Frontal cortex (tissue), 3 donors: ENCODE measurements at regions not wholly inside any gene's neighbourhood (a gene's known extent, or its start where the extent isn't known, plus 50 kb on each side); places are given as distances from the start of the nearest gene placed in this dataset.

Experiments
- DNase-seq, 2 donors: peaks; one replicate each; pipeline ENCODE4 v3.0.0; 2012; ENCODE audit warnings: low spot score in 2 of 2
- FAIRE-seq: peaks from 2 replicates; lab custom pipeline; 2012; peaks lifted over from hg19 to GRCh38; lab: Jason Lieb, UNC
- donor health status: control.
- donor health status: control.
- donor health status: control.

GRCh38 chr1:82268826-82269225 lies 468.1 kb downstream of the ADGRL2 start:
- FAIRE-seq (no peak), DNase-seq (no peak)

DNA sequence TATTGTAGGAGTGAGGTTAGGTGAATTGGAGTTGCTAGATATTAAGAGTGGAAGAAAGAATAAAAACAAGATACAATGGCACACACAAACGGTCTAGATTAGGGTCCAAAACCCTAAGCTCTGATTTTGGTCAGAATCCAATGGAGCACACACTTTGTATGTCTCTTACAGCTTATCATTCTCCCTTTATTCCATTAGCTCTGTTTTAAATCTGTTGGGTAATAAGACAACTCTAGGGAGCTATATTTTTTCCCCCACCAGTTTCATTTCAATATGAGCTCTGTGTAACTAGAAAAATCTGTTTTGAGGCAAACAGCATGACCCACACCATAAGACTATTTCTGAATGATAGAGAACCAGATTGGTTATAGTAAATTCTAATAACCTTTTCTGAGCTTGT lies 465.6 kb downstream of the ADGRL2 start:
- no peak for FAIRE-seq
- no peak for DNase-seq

DNA sequence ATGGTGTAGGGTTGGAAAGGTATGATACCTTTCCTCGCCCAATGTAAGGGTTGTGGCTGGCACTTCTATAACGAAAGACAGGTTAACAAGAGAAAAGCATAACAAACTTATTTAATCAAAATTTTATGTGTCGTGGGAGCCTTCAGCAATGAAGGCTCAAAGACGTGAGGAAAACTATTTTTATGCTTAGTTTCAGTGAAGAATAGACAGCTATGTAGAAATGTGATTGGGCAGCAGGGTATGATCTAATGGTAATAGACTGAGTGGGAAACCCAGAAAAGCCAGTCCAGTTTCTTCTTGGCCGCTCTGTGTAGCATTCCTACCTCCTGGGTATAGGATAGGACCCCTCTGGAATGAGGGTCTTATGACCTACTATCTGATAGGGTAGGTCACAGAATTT lies 464.7 kb downstream of the ADGRL2 start:
- FAIRE-seq (no peak), DNase-seq (no peak)

DNA sequence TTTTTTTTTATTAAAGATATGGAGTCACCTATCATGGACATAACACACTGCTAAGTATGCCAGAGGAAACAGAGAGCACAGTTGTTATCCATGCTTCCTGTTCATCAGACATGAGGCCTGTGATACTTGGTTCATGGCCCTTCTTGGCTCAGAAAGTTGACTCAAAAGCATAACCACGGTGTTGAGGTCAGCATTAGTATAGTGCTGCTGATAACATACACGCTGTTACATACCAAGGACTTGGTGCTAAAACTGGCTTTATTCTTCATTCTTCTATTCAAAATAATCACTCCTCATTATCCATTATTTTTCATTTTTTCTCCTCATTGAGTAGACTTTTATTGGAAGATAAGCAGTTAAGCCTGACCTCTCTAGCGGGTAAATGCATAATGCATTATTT lies 464.1 kb downstream of the ADGRL2 start:
- FAIRE-seq (no peak), DNase-seq (no peak)

GRCh38 chr1:82263396-82263795 lies 462.7 kb downstream of the ADGRL2 start:
- no peak for FAIRE-seq
- no peak for DNase-seq

DNA sequence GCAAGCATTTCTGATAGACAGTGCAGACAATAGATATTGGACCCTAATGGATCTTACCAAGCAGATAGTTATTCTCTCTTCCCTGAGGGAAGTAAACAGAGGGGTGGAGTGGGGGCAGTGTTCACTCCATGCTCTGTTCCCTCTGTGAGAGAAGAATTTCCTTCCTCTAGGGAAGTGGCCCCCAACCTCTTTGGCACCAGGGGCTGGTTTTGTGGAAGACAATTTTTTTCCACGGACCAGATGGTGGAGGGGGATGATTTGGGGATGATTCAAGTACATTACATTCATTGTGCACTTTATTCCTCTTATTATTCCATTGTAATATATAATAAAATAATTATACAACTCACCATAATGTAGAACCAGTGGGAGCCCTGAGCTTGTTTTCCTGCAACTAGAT lies 459.9 kb downstream of the ADGRL2 start:
- DNase-seq (no peak), FAIRE-seq (no peak)

- DNase-seq (no peak), FAIRE-seq (no peak)
Observed at GRCh38 chr1:82260051-82260450, 459.3 kb downstream of the ADGRL2 start.

- DNase-seq (no peak), FAIRE-seq (no peak)
Observed at GRCh38 chr1:82258887-82259286, 458.2 kb downstream of the ADGRL2 start.

DNA sequence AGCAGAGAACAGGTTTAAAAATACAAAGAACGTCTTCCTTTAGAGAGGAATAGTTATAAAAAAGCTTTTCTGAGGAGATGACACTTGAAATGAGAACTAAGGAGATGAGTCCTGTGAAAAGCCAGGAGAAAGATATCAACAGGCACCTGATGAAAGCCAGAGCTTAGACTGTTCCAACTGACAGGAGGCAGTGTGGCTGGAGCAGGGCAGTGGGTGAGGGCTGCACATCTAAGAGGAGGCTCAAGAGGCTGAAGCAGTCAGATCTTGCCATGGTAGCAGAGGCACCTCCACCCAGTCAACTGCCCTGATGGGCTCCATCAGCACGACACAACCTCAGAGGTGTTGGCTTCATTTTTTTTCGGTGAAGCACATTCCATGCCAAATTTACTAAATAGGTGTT lies 445.3 kb downstream of the ADGRL2 start:
- DNase-seq: no peak
- FAIRE-seq: no peak

GRCh38 chr1:82245345-82246014 lies 444.7 kb downstream of the ADGRL2 start:
- no peak for DNase-seq
- FAIRE-seq: no peak

DNA sequence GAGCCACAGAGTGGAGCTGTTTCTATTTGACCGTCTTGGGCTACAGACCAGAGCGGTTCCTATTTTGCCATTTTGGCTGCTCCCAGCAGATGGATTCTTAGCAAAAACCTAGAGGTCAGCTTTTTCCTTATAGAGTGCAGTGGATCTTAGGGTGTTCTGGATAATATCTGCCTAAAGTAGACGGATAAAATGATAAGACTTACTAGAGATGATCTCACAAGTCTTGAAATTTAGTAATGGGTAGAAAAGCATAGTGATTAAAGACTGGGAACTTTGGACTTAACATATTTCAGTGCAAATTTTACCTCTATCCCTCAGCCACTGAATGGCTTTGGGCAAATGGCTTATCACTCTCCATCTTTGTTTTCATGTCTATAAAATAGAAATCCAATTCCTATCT lies 439.8 kb downstream of the ADGRL2 start:
- FAIRE-seq (no peak), DNase-seq (no peak)

DNA sequence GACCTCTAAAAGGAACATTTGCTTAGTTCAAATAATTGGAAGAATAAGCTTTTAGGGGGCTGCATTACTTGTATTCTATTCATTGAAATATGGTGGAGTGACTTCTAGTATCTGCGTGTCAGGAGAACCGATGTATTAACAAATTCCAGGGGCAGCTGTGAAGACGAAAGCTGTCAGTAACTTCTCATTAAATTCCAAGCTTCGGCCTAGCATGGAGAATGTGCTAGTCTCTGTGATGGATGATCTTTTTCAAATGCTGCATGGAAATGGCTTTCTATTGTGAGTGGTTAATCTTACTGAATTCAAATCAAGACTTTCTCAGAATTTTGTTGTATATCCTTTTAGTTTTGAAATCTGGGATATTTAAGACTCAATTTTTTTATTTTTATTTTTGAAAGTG lies 429.9 kb downstream of the ADGRL2 start:
- DNase-seq (no peak), FAIRE-seq (no peak)

DNA sequence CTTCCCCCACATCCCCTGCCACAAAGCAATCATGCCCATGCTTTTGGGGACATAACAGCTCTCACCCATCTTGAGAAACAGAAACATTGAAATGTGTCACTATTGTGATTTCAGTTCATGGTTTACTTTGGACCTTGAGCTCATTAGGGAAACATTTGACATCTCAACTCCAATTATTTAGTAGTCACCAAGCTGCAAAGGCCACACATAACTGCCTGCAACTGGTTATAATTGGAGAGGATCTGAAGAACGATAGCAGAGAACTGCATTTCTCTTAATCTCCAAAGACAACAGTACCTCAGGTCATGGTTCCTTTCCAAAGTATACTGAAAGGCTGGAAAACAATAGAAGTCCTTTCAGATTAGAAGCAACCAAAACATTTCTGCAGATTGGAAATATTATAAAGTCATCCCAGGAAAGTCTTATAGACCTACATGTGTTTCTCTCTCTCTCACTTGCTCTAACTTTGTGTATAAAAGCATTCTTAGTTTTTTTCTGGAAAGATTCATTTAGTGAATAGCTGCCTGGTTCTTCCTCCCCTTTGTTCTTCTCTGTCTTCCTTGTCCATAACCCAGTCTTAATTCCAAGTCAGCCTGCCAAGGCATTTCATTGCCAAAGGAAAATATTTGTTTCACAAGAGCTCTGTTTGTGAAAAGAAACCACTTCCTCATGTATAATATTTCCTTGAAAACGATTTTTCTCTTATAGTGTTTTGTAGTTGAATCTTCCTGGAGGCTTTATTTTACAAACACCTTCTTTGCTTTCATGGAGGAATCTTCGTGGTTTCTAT lies 426.8 kb downstream of the ADGRL2 start:
- FAIRE-seq (no peak), DNase-seq (no peak)

GRCh38 chr1:82226186-82226505 lies 425.4 kb downstream of the ADGRL2 start:
- FAIRE-seq (no peak), DNase-seq (no peak)

DNA sequence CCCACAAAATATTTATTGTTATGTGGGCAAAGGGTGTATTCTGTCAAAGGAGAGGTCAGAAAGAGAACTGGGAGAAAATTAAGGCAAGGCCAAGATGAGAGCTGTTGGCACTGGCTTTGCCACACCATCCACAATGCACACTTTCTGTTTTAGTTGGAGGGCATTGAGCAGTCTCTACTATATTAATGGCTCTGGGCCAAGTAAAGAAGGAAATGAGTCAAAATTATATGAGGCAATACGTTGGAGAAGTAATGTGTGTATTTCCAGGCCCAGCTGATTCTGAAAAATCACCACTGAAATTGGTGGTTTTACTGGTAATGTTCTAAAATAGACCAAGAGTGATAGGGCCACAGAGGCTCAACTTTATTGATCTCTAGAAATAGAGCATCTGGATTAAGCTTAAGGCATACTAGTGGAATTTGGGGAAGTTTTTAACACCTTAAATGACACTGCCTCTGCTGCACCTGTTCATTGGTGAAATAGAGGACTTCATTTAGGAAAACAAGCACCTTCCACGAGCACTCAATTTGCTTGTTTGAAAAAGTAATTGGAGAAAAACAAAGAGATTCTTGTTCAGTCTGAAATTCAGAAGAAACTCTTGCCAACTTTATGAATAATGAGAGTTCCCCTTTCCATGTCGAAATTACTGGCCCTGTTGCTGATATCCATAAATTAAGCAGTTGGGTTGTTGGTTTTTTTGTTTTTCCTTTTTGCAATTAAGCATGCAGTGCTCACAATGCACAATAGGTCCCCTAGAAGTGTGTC lies 424.9 kb downstream of the ADGRL2 start:
- FAIRE-seq (no peak), DNase-seq (no peak)

DNA sequence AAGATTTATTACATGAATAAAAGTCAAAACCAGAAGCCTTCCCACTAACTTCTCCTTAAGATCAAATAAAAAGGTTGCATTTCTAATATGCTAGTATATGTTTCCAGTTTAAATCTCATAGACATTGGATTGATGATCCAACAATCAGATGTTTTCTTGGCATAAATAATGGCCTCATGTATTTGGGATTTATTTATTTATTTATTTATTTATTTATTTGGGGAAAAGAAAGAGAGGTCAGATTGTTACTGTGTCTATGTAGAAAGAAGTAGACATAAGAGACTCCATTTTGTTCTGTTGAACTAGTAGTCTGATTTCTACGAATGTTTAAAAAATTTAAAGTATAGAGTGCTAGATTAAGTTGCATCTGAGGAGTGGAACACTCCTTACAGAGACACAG lies 422.4 kb downstream of the ADGRL2 start:
- DNase-seq (no peak), FAIRE-seq (no peak)

- DNase-seq (no peak), FAIRE-seq (no peak)
Observed at GRCh38 chr1:82221721-82222120, 421.0 kb downstream of the ADGRL2 start.

DNA sequence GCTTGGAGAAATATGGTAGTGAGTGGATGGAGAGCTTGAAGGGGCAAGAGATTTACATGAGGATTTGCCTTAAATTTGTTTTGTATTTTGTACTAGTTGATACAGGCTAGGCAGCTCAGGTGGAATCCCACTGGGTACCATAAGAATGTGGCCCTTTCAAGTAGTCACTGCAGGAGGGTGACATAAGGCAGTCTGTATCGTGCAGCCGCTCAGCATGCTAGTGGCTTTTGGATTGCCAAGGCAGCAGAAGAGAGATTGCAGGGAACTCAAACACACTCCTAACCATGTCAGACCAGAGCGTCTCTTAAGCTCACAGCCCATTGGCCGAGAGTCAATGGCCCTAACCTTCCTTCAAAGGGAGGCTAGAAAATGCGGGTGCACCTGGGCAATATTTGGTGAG lies 420.0 kb downstream of the ADGRL2 start:
- FAIRE-seq (no peak), DNase-seq (no peak)

DNA sequence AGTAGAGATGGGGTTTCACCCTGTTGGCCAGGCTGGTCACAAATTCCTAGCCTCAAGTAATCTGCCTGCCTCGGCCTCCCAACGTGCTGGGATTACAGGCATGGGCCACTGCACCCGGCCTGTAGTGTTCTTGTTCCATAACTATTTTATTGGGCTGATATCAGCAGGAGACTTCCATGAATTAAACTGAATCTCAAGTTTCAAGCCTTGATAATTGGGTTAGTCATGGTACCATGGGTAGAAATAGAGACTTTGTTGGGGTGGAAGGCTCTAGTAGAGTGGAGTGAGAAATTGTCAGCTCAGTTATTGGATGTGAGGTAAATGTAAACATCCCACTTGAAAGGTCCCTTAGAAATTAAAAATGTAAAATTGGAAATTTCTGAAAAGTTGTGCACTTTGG lies 419.1 kb downstream of the ADGRL2 start:
- FAIRE-seq (no peak), DNase-seq (no peak)

- DNase-seq: no peak
- FAIRE-seq: no peak
Observed at GRCh38 chr1:82218846-82219245, 418.1 kb downstream of the ADGRL2 start.

- DNase-seq (no peak), FAIRE-seq (no peak)
Observed at GRCh38 chr1:82215853-82216175, 415.1 kb downstream of the ADGRL2 start.
